ENCODE measurements at regions not wholly inside any gene's neighbourhood (a gene's known extent, or its start where the extent isn't known, plus 50 kb on each side); places are given as distances from the start of the nearest gene placed in this dataset.

DNA sequence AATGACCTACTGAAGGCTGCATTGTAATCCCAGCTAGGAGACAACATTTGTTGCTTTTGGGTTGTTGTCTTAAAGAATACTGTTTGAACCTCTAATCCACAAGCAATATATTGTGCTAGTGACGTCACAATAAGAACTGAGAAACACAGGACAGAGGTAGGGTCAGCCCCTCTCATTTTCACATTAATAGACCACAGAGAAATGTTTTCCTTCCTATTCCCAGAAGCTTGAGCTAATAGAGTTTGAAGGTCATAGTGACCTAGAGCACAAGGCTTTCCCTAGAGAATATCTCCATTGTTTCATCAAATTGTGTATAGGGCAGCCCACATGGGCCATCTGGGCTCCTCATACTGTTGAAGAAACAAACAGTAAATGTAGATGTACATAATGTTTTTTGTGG lies 300.9 kb upstream of the AKR1E2 start:
- DNase-seq = no peak

GRCh38 chr10:4522296-4523000 lies 303.6 kb upstream of the AKR1E2 start:
- no peak for DNase-seq

- peak; percentile 77 to 97 (median 97) for DNase-seq
Observed at GRCh38 chr10:4519658-4520402, 306.2 kb upstream of the AKR1E2 start.

GRCh38 chr10:4517746-4518145 lies 308.3 kb upstream of the AKR1E2 start:
- DNase-seq = peak; percentile 30 to 84 (median 82)

- DNase-seq = no peak
Observed at GRCh38 chr10:4515721-4516120, 310.3 kb upstream of the AKR1E2 start.

- DNase-seq = peak; percentile 94 to 99 (median 98)
Observed at GRCh38 chr10:4514445-4515108, 311.4 kb upstream of the AKR1E2 start.

GRCh38 chr10:4512671-4513240 lies 313.3 kb upstream of the AKR1E2 start:
- peak; percentile 46 to 56 (median 48) for DNase-seq

DNA sequence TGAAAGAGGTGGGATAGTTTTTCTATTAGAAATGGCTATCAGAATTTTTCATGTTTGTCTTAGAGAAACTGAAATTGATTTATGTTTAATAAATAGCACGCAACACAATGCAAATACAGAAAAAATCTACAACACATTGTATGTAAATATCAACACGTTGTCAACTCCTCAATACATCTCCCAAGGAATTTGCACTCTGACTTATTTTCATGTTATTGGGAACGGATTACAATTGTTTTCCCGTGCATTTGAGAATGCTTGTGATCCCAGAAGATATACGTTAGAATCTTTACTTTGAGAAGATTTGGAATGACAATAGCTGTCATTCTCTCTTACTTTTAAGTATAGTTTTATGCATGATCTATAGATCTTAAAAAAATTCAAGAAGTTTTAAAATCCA lies 313.8 kb upstream of the AKR1E2 start:
- no peak for DNase-seq

- DNase-seq = no peak
Observed at GRCh38 chr10:4511509-4511908, 314.5 kb upstream of the AKR1E2 start.

DNA sequence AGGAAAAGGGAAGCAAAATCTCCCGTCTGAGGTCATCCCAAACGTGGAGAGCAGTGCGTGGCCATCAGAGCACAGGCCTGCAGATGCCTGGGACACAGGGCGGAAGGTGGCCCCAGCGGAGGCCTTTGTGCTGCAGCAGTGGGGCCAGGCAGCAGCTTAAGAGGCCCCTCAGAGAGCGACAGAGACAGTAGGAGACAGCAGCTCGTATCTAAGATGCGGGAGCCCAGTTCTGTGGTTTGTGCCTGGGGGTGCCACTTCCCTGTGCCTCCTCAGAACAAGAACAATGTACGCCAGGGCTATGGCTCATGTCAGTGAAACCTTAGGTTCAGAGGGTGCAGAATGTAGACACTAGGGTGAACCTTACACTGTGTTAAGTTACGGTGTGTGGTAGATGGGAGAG lies 316.6 kb upstream of the AKR1E2 start:
- no peak for DNase-seq

DNA sequence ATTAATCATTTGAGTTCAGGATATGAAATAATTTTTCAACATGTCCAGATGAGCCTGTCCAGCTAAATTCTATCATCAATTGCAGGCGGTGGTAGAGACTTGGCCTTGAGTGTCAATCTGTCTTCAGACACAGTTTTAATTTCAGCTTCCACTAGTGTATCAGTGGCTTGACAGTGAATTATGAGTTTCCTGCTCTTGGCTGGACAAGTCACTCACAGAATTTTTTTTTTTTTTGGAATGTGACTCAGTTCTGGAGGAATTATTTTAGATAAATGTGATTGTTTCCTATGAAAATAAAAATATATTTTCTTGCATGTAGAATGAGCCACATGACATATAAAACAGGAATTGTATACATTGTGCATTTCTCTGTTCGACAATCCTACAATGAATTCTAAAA lies 319.9 kb upstream of the AKR1E2 start:
- no peak for DNase-seq

DNA sequence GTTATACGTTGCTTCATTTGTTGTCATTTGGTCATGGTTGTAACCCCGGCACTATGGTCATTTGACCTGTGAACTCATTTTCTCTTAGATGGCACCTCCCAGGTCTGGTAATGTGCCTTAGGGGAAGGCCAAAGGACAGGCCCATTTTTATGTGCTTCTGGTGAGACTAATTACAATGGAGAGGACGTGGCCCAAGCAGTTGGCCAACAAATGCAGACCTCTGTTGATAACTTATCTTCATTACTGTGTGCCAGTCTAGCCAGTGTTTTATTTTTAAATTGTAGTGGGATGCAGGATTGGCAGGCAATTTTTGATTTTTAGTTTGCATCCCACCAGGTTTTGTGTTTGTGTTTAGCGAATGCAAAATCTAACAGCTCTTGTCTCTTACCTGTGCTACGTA lies 321.5 kb upstream of the AKR1E2 start:
- no peak for DNase-seq

GRCh38 chr10:4503076-4503475 lies 322.9 kb upstream of the AKR1E2 start:
- no peak for DNase-seq

DNA sequence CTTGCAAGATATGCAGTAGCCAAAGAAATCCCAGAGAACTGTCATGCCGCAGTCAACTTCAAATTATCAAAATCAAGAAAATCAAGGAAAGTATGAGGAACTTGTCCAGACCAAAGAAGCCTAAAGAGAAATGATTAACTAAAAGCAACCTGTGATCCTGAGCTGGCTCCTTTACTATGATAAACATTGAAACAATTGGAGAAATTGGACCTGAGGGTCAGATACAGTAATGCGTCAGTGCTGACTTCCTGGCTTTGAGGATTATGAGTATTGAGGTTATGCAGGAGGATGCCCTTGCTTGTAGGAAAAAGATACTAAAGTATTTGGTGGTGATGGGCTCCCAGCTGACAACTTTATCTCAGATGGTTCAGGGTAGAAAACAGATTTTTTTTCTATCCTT lies 324.7 kb upstream of the AKR1E2 start:
- DNase-seq = no peak

GRCh38 chr10:4498711-4499251 lies 327.2 kb upstream of the AKR1E2 start:
- no peak for DNase-seq

DNA sequence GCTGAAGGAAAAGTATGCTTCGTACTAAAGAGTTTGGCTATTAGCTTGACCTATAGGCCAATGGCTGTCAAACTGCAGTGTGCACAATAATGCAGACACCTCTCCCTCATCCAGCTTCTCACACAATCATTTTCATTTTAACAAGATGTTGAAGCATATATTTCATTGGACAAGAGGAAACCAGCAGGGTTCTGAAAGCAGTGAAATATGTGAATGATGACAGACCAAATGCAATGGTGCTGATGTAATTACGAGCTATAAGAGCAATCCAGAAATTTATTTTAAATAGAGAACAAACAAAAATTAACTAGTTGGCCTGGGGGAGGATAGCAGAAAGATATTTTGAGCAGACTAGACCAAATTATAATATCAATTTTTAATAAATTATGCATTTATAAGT lies 331.5 kb upstream of the AKR1E2 start:
- DNase-seq = no peak

- no peak for DNase-seq
Observed at GRCh38 chr10:4492202-4492601, 333.8 kb upstream of the AKR1E2 start.

- no peak for DNase-seq
Observed at GRCh38 chr10:4488904-4489303, 337.1 kb upstream of the AKR1E2 start.

- DNase-seq = no peak
Observed at GRCh38 chr10:4485636-4486035, 340.4 kb upstream of the AKR1E2 start.

GRCh38 chr10:4483811-4484210 lies 342.2 kb upstream of the AKR1E2 start:
- DNase-seq = no peak

GRCh38 chr10:4482659-4483058 lies 343.3 kb upstream of the AKR1E2 start:
- DNase-seq = no peak

- DNase-seq = no peak
Observed at GRCh38 chr10:4481192-4481591, 344.8 kb upstream of the AKR1E2 start.

GRCh38 chr10:4479342-4479741 lies 346.7 kb upstream of the AKR1E2 start:
- DNase-seq = no peak

Data from suppressor macrophage treated with lipopolysaccharide for 1 hour (primary cell).